GM12872 (cell line): ENCODE measurements at regions not wholly inside any gene's neighbourhood (a gene's known extent, or its start where the extent isn't known, plus 50 kb on each side); places are given as distances from the start of the nearest gene placed in this dataset.

ENCODE experiments used
- TF ChIP-seq, protein P1 (sequence below): IDR thresholded peaks from 3 replicates; pipeline ENCODE4 v1.5.1; 2011; ENCODE audit warnings: low read depth, mild to moderate bottlenecking, low read length, moderate library complexity; ENCODE audit not compliant: insufficient read depth

DNA sequence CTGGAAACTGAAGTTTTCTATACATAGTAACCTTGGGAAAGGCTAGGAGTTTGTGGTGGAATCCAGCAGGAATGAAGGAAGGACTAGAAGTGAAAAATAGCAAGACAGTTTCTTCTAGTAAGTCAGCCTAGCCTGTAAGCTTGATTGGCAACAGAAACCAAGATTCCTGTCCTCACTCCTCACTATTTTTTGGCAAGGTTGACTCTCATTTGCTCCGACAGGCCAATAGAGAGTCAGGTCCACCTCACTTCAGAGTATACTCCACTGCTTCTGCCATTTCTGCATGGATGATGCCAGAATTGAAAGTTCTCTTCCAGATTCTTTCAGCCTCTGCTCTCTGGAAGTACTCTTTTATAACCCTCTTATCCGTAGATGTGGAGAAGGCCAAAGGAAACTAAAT, 352.4 kb downstream of the ZNF516 start:
- TF ChIP-seq, protein P1, sequence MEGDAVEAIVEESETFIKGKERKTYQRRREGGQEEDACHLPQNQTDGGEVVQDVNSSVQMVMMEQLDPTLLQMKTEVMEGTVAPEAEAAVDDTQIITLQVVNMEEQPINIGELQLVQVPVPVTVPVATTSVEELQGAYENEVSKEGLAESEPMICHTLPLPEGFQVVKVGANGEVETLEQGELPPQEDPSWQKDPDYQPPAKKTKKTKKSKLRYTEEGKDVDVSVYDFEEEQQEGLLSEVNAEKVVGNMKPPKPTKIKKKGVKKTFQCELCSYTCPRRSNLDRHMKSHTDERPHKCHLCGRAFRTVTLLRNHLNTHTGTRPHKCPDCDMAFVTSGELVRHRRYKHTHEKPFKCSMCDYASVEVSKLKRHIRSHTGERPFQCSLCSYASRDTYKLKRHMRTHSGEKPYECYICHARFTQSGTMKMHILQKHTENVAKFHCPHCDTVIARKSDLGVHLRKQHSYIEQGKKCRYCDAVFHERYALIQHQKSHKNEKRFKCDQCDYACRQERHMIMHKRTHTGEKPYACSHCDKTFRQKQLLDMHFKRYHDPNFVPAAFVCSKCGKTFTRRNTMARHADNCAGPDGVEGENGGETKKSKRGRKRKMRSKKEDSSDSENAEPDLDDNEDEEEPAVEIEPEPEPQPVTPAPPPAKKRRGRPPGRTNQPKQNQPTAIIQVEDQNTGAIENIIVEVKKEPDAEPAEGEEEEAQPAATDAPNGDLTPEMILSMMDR: no peak

DNA sequence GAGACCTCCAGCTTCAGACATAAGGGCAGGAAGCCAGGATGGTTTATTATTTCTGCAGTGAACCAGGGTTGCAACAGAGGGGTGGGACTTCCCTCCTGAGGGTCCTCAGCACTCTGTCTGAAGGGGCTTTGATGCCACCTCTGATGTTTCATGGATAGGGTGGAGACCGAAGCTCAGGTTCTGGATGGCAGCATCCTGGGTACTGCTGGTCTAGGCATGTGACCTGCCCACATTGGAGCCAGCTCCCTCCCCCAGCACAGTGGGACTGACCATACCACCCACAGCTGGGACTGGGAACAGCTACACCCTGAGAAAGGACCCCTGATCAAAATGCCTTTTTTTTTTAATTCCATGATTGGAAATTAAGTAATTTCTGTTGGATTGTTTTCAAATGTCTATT, 355.2 kb downstream of the ZNF516 start:
- TF ChIP-seq, protein P1: no peak

DNA sequence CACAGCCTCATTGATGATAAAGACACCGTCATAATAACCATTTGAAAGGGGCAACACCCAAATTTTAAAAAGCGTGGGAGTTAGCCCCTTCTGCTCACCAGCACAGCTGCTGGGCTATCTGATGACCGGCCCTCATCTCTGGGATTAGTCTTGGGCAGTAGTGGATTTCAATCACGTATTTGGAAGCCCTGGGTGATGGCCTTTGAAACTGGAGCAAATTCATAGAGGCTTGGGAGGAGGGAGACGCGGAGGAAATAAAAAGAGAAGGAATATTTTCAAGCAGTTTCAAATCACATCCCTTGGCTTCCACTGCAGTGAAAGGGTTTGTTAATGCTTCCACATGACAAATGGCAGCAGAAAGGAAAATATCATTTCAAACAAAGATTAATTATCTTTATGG, 357.8 kb downstream of the ZNF516 start:
- TF ChIP-seq, protein P1: no peak

DNA sequence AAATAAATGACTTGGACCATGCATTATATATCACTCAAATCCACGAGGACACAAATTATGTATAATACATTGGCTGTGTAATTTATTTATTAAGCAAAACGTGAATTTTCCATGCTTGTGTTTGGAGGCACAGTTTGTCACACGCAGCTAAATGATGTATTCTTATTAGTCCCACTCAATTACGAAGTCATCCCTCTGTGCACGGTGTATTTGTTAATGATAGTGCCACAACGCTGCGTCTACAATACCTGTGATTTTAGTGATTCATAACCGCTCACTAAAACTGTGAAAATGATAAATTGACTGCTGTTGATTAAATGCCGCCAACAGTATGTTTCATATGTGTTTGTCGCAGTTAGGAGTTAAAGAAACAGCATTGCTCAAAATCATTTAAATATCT, 358.3 kb downstream of the ZNF516 start:
- TF ChIP-seq, protein P1: no peak

DNA sequence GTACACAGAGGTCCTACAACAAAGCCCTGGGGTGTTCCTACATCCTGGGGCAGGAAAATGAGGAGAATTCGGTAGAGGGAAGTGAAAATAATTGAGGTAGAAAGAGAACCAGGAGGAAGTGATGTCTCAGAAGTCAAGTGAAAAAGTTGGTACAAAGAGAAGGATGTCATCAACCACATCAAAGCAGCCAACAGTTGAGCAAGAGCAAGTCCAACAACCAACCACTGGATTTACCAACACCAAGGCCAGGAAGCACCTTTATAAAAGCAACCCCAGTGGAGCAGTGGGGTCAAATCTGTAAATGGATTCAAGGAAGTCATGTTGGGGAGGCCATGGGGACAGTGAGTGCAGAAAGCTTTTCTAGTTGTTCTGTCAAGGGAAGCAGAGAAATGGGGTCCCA, 360.4 kb downstream of the ZNF516 start:
- TF ChIP-seq, protein P1: no peak

DNA sequence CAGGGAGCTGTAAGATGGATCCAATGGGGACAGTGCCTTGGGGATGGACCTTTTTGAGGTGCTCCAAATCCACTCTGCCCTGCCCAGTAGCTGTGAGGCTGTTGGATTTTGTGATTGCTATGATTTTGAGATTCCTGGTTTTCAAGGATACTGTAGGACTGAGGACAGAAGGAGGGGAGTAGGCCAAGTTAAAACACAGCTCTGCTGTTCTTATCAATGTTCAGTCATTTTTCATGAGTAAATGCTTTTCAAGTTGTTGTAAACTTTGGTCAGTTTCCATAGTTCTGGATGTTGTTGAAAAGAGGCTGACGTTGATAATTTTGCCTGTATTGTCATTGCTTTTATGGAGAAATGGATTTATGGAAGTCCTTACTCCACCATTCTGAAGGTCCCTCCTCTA, 361.2 kb downstream of the ZNF516 start:
- TF ChIP-seq, protein P1: no peak

DNA sequence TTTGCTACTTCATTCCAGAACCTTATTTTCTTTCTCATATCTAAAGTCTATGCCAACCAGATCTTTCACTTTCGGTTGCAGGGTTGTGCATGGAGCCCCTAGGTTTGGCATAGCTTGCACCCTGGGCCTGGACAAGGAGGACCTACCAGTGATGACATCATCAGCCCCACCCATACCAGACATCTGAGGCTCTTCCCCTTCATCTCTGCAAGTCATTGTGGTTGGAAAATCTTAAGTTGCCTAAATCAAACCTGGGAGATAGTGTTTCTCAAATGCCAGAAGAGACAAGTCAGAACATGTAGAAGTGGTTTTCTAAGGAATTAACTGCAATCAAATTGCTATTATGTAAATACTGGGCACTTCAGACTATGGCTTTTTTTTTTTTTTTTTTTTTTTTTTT, 363.3 kb downstream of the ZNF516 start:
- TF ChIP-seq, protein P1: no peak

DNA sequence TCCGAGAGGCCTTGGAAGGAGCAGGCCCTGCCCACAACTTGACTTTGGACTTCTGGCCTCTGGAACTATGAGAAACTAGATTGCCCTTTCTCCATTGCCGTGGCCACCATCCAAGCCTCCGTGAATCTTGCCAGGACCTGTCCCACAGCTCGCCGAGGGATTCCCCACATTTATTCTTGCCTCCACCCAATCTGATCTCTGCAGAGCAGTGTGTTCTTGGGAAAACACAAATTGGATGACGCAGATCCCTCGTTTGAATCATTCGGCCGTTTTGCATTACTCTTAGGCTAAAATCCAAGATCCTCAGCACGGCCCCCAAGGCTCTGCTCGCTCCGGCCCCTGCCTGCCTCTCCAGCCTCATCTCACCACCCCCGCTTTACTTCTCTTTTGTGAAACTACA, 364.2 kb downstream of the ZNF516 start:
- TF ChIP-seq, protein P1: no peak
